Adrenal gland (tissue), 5 donors: ENCODE measurements at regions not wholly inside any gene's neighbourhood (a gene's known extent, or its start where the extent isn't known, plus 50 kb on each side); places are given as distances from the start of the nearest gene placed in this dataset.

ENCODE experiments used
- POLR2A ChIP-seq, 2 donors: fragments of 450-650 bp; IDR thresholded peaks; one replicate each; pipeline ENCODE4 v1.6.1; 2017; ENCODE audit warnings: antibody characterized with exemption in 2 of 2, mild to moderate bottlenecking in 2 of 2, moderate library complexity in 1 of 2
- TF ChIP-seq, protein P1 (sequence below), 6 experiments: fragments of 450-650 bp in 4 of 6; fragments of 200-600 bp in 2 of 6; sonication (generic) in 1 of 6; IDR thresholded peaks; 1 replicate in 5 of 6; 2 replicates in 1 of 6; pipeline versions ENCODE4 v1.5.1 to v1.8.0; 2016 to 2021; ENCODE audit warnings: antibody characterized with exemption in 6 of 6, mild to moderate bottlenecking in 2 of 6, moderate library complexity in 1 of 6
- donor health status: DM: no; HTN: no; CAD: no.

DNA sequence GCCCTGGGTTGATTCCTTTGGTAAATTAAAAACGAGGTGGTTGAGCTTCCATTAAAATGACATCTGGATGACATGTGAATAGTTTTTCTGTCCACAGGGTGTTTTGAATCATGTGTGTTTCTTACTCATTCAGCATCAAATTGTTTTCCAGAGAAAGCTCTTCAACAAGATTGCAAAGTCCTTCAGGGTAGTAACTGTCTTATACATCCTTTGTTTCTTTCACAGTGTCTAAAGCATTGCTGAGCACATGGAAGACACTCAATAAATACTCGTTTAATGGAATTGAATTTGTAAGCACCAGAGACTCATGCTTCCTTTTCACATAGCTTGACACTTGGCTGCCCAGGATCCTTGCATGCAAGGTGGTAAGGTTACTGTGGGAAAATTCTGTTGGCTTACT lies 223.1 kb upstream of the CNTN6 start:
- TF ChIP-seq, protein P1, sequence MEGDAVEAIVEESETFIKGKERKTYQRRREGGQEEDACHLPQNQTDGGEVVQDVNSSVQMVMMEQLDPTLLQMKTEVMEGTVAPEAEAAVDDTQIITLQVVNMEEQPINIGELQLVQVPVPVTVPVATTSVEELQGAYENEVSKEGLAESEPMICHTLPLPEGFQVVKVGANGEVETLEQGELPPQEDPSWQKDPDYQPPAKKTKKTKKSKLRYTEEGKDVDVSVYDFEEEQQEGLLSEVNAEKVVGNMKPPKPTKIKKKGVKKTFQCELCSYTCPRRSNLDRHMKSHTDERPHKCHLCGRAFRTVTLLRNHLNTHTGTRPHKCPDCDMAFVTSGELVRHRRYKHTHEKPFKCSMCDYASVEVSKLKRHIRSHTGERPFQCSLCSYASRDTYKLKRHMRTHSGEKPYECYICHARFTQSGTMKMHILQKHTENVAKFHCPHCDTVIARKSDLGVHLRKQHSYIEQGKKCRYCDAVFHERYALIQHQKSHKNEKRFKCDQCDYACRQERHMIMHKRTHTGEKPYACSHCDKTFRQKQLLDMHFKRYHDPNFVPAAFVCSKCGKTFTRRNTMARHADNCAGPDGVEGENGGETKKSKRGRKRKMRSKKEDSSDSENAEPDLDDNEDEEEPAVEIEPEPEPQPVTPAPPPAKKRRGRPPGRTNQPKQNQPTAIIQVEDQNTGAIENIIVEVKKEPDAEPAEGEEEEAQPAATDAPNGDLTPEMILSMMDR (IDR thresholded peaks at IDR 0.05): no peak
- no peak for TF ChIP-seq POLR2A (IDR thresholded peaks at IDR 0.05)
